Progenitor cell of endocrine pancreas (in vitro differentiated cells): ENCODE measurements at regions not wholly inside any gene's neighbourhood (a gene's known extent, or its start where the extent isn't known, plus 50 kb on each side); places are given as distances from the start of the nearest gene placed in this dataset.

Source experiments
- DNase-seq: peaks from one replicate; pipeline ENCODE4 v3.0.0; 2021; ENCODE audit warnings: low spot score; ENCODE audit not compliant: unreplicated experiment
- H3K27ac Mint-ChIP-seq: 2 replicates; pipeline ENCODE4 v1.8.0; 2021; ENCODE audit warnings: mild to moderate bottlenecking, moderate library complexity, mixed read lengths
- H3K27me3 Mint-ChIP-seq: 2 replicates; pipeline ENCODE4 v1.8.0; 2021; ENCODE audit warnings: mixed read lengths
- H3K36me3 Mint-ChIP-seq: 2 replicates; pipeline ENCODE4 v1.8.0; 2022; ENCODE audit warnings: mixed read lengths; ENCODE audit not compliant: insufficient read depth
- H3K4me1 Mint-ChIP-seq: 2 replicates; pipeline ENCODE4 v1.8.0; 2021; ENCODE audit warnings: low read depth, mixed read lengths
- H3K4me3 Mint-ChIP-seq: 2 replicates; pipeline ENCODE4 v1.8.0; 2021; ENCODE audit warnings: low read depth, mild to moderate bottlenecking, moderate library complexity, mixed read lengths
- H3K9me3 Mint-ChIP-seq: 2 replicates; pipeline ENCODE4 v1.8.0; 2021; ENCODE audit warnings: low read depth, mixed read lengths
- CTCF ChIP-seq: fragments of 200-600 bp; sonication (generic); IDR thresholded peaks from one replicate; pipeline ENCODE4 v1.5.0; 2021; ENCODE audit warnings: antibody characterized with exemption, mild to moderate bottlenecking; ENCODE audit not compliant: unreplicated experiment

DNA sequence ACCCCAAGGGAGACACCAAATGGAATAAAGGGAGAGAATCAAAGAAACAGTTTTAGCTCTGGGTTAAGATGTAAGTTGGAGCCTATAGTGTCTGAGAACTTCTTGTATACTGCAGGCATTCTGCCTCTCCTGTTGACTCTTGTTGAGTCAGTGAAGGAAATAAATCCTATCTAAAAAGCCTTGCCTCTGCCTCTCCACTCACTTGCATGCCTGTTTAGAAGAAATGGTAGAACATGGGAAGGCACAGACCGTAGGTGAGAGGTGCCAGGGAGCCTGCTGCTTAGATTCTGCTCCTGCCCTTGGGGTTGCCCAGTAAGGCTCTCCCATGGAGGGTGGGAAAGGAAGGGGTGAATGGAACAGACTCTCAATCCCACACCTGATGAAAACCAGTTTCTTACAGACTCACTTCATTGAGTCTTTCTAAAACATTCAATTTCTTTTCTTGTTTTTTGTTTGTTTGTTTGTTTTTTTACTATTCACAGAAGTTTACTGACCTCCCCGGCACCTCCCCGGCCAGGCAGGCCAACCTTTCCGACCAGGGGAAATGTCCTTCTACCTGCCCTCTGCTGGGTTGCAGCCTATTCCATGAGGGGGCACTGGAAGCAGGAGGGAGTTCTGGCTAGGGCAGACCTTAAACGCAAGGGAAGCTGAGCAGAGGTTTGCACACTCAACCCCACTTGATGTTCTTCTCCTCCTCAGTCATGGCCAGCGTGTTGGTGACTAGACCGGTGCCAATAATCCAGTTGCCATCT, 211.7 kb upstream of the WSB1 start:
- Mint-ChIP-seq H3K9me3 (peaks cover 67% of the 10 kb centered on the region), H3K27me3 (no peaks in the 10 kb centered on the region), H3K27ac (no peak overlapping the region), H3K36me3 (no peaks in the 10 kb centered on the region), H3K4me1 (no peaks in the 10 kb centered on the region), H3K4me3 (no peak overlapping the region)
- DNase-seq, result no peak
- no peak for TF ChIP-seq CTCF

DNA sequence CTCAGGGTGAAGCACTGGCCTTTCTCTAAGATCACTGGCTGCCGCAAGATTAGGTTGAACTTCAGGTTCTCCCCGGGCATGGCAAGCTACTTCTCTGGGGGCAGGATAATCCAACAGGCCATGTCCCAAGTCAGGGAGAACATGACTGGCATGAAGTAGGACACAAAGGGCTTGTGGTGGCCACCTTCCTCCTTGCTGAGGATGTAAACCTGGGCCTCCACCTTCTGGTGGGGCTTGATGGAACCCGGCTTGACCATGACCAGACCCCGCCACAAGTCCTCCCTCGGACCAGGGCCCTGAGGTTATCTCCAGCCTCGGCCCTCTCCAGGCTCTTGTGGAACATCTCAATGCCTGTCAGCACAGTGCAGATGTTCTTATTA, 211.1 kb upstream of the WSB1 start:
- H3K4me1 Mint-ChIP-seq, result no peaks in the 10 kb centered on the region
- no peak overlapping the region for H3K27ac Mint-ChIP-seq
- no peak for DNase-seq
- no peak for TF ChIP-seq CTCF
- peaks cover 63% of the 10 kb centered on the region for H3K9me3 Mint-ChIP-seq
- H3K27me3 Mint-ChIP-seq, result no peaks in the 10 kb centered on the region
- no peaks in the 10 kb centered on the region for H3K36me3 Mint-ChIP-seq
- H3K4me3 Mint-ChIP-seq, result no peak overlapping the region

DNA sequence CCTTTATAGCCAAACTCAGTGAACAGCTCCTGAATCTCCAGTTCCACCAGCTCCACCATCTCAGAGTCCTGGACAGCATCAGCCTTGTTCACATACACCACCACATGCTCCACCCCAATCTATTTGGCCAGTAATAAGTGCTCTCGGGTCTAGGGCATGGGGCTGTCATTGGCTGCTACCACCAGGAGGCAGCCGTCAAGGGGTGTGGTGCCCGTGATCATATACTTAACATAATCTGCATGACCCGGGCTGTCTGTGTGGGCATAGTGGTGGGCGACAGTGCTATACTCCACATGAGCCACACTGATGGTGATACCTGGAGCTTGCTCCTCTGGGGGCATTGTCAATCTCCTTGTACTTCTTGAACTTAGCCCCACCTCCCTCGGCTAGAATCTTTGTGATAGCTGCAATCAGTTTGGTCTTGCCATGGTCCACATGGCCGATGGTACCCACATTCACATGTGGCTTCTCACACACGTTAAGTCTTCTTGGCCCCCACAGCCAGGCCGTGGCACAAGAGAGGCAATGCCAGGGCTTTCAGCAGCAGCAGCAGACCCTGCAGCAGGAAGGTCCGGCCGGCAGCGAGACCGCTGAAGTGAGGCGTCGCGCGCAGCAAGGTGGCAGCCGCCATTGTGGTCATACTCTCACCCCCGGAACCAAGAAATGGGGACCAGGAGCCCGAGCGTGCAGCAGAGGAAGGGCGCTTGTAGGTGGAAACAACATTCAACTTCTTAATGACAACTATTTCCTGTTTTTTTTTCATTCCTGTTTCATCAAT, 210.3 kb upstream of the WSB1 start:
- H3K36me3 Mint-ChIP-seq, result no peaks in the 10 kb centered on the region
- no peak for TF ChIP-seq CTCF
- DNase-seq, result no peak
- H3K27ac Mint-ChIP-seq, result no peak overlapping the region
- H3K27me3 Mint-ChIP-seq, result no peaks in the 10 kb centered on the region
- no peaks in the 10 kb centered on the region for H3K4me1 Mint-ChIP-seq
- no peak overlapping the region for H3K4me3 Mint-ChIP-seq
- H3K9me3 Mint-ChIP-seq, result peaks cover 64% of the 10 kb centered on the region

DNA sequence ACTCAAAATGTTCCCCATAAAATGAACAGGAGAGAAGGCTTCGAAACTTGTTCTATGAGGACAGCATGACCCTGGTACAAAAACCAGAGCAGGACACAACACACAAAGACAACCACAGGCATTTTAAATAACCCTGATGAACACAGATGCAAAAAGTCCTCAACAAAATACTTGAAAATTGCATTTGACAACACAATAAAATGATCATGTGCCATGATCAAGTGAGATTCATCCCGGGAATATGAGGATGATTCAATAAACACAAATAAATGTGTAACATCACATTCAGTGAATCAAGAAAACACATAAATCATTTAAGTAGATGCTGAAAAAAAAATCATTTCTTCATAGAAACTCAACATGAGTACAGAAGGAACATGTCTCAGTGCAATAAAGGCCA, 208.4 kb upstream of the WSB1 start:
- Mint-ChIP-seq H3K27ac (no peak overlapping the region), H3K36me3 (peaks cover 2% of the 10 kb centered on the region), H3K9me3 (peaks cover 59% of the 10 kb centered on the region), H3K4me3 (no peak overlapping the region), H3K4me1 (no peaks in the 10 kb centered on the region), H3K27me3 (no peaks in the 10 kb centered on the region)
- DNase-seq, result no peak
- TF ChIP-seq CTCF, result no peak

GRCh38 chr17:27086526-27086925, 207.4 kb upstream of the WSB1 start:
- peaks cover 2% of the 10 kb centered on the region for H3K36me3 Mint-ChIP-seq
- no peaks in the 10 kb centered on the region for H3K27me3 Mint-ChIP-seq
- DNase-seq, result no peak
- H3K4me1 Mint-ChIP-seq, result no peaks in the 10 kb centered on the region
- no peak overlapping the region for H3K4me3 Mint-ChIP-seq
- no peak for TF ChIP-seq CTCF
- H3K27ac Mint-ChIP-seq, result no peak overlapping the region
- peaks cover 64% of the 10 kb centered on the region for H3K9me3 Mint-ChIP-seq
